Endodermal cell (in vitro differentiated cells): ENCODE measurements at regions not wholly inside any gene's neighbourhood (a gene's known extent, or its start where the extent isn't known, plus 50 kb on each side); places are given as distances from the start of the nearest gene placed in this dataset.
A peak's percentile ranks its signal among the peaks of the same experiment; 100 is the strongest.
"Not testable (repeated sequence)": the region's sequence is repeated elsewhere in the genome, so short reads cannot be mapped to it uniquely, and the experiment has no call there.

ENCODE experiments used
- DNase-seq: peaks from one replicate; pipeline ENCODE4 v3.0.0-alpha.2; 2017
- H3K27ac ChIP-seq: 2 replicates; pipeline ENCODE4 v1.5.1; 2013; ENCODE audit warnings: mild to moderate bottlenecking, low read depth, low read length, moderate library complexity
- H3K27me3 ChIP-seq: 2 replicates; pipeline ENCODE4 v1.6.1; 2013; ENCODE audit warnings: mild to moderate bottlenecking, low read length, moderate library complexity; ENCODE audit not compliant: insufficient read depth, control insufficient read depth, poor library complexity, severe bottlenecking
- H3K36me3 ChIP-seq: 2 replicates; pipeline ENCODE4 v1.7.0; 2013; ENCODE audit warnings: mild to moderate bottlenecking, low read length, moderate library complexity; ENCODE audit not compliant: control insufficient read depth, insufficient read depth
- H3K4me1 ChIP-seq: one replicate; pipeline ENCODE4 v1.7.0; 2013; ENCODE audit warnings: low read length; ENCODE audit not compliant: control insufficient read depth, insufficient read depth
- H3K4me3 ChIP-seq: 2 replicates; pipeline ENCODE4 v1.5.1; 2013; ENCODE audit warnings: mild to moderate bottlenecking, low read length, moderate library complexity
- H3K9ac ChIP-seq: 2 replicates; pipeline ENCODE4 v1.6.1; 2013; ENCODE audit warnings: mild to moderate bottlenecking, low read length, moderate library complexity; ENCODE audit not compliant: poor library complexity, severe bottlenecking; ENCODE audit errors: extremely low read depth
- H3K9me3 ChIP-seq: 2 replicates; pipeline ENCODE4 v1.6.1; 2013; ENCODE audit warnings: mild to moderate bottlenecking, low read length, moderate library complexity; ENCODE audit not compliant: control insufficient read depth
- H3K27ac Mint-ChIP-seq: 2 replicates; pipeline ENCODE4 v1.8.0; 2020; ENCODE audit warnings: mixed read lengths
- H3K27me3 Mint-ChIP-seq: 2 replicates; pipeline ENCODE4 v1.8.0; 2021; ENCODE audit warnings: mild to moderate bottlenecking, mixed read lengths; ENCODE audit not compliant: insufficient read depth
- H3K36me3 Mint-ChIP-seq: 2 replicates; pipeline ENCODE4 v1.8.0; 2020; ENCODE audit warnings: low read depth, mixed read lengths
- H3K4me1 Mint-ChIP-seq: 2 replicates; pipeline ENCODE4 v1.8.0; 2020; ENCODE audit warnings: mixed read lengths
- H3K4me3 Mint-ChIP-seq: 2 replicates; pipeline ENCODE4 v1.8.0; 2020; ENCODE audit warnings: mild to moderate bottlenecking, moderate library complexity, mixed read lengths
- H3K9me3 Mint-ChIP-seq: 2 replicates; pipeline ENCODE4 v1.8.0; 2020; ENCODE audit warnings: mild to moderate bottlenecking, mixed read lengths
- CTCF ChIP-seq: fragments of 200-600 bp; sonication (generic); conservative IDR thresholded peaks from 2 replicates; pipeline ENCODE4 v1.5.0; 2021; ENCODE audit warnings: antibody characterized with exemption, mild to moderate bottlenecking
- WGBS, 2 experiments: methylation state at CpG; one replicate each; pipeline versions ENCODE4 v1.1.5 to v1.1.7; 2013; ENCODE audit warnings: missing lambda C conversion rate in 2 of 2, mixed read lengths in 1 of 2; ENCODE audit not compliant: insufficient coverage in 1 of 2, insufficient read length in 1 of 2; 5-methylcytosine and 5-hydroxymethylcytosine counted together

GRCh38 chr10:58058683-58059082 is 209.0 kb downstream of the IPMK start:
- H3K4me3 Mint-ChIP-seq, H3K27me3 Mint-ChIP-seq, H3K9ac ChIP-seq, H3K4me1 Mint-ChIP-seq, H3K36me3 ChIP-seq, H3K4me3 ChIP-seq, H3K4me1 ChIP-seq, H3K9me3 ChIP-seq, H3K27me3 ChIP-seq, H3K36me3 Mint-ChIP-seq, DNase-seq, H3K27ac ChIP-seq, H3K27ac Mint-ChIP-seq, H3K9me3 Mint-ChIP-seq: not testable (repeated sequence)
- peak; percentile 42 for TF ChIP-seq CTCF
- WGBS, 2 experiments, result 100% methylated on average over 1 of the region's 1 CpG; no CpG with 5 or more reads in 1 of the 2 experiments

- Mint-ChIP-seq H3K4me3 (no peak overlapping the region), H3K9me3 (no peaks in the 10 kb centered on the region), H3K36me3 (no peaks in the 10 kb centered on the region), H3K27ac (no peak overlapping the region), H3K27me3 (no peaks in the 10 kb centered on the region), H3K4me1 (peaks cover 24% of the 10 kb centered on the region)
- Histone ChIP-seq H3K4me1 (peaks cover 11% of the 10 kb centered on the region), H3K27me3 (no peaks in the 10 kb centered on the region), H3K27ac (no peak overlapping the region), H3K4me3 (no peak overlapping the region), H3K9me3 (no peaks in the 10 kb centered on the region), H3K36me3 (no peaks in the 10 kb centered on the region), H3K9ac (no peak overlapping the region)
- WGBS, 2 experiments, result 89 to 100% methylated on average over 2 of the region's 2 CpGs
- no peak for DNase-seq
- no peak for TF ChIP-seq CTCF
These were observed 212.8 kb downstream of the IPMK start for GRCh38 chr10:58054881-58055280.

- no peak overlapping the region for H3K27ac ChIP-seq
- no peaks in the 10 kb centered on the region for H3K9me3 ChIP-seq
- H3K4me3 ChIP-seq, result no peak overlapping the region
- H3K4me1 ChIP-seq, result peaks cover 11% of the 10 kb centered on the region
- H3K27ac Mint-ChIP-seq, result no peak overlapping the region
- no peaks in the 10 kb centered on the region for H3K9me3 Mint-ChIP-seq
- H3K4me3 Mint-ChIP-seq, result no peak overlapping the region
- H3K36me3 ChIP-seq, result no peaks in the 10 kb centered on the region
- H3K27me3 ChIP-seq, result no peaks in the 10 kb centered on the region
- 100% methylated on average over 1 of the region's 1 CpG for WGBS, 2 experiments
- H3K4me1 Mint-ChIP-seq, result peaks cover 29% of the 10 kb centered on the region
- TF ChIP-seq CTCF, result no peak
- H3K27me3 Mint-ChIP-seq, result no peaks in the 10 kb centered on the region
- no peak overlapping the region for H3K9ac ChIP-seq
- no peak for DNase-seq
- no peaks in the 10 kb centered on the region for H3K36me3 Mint-ChIP-seq
These were observed 214.9 kb downstream of the IPMK start for GRCh38 chr10:58052772-58053171.
